ENCODE measurements at regions not wholly inside any gene's neighbourhood (a gene's known extent, or its start where the extent isn't known, plus 50 kb on each side); places are given as distances from the start of the nearest gene placed in this dataset.

DNA sequence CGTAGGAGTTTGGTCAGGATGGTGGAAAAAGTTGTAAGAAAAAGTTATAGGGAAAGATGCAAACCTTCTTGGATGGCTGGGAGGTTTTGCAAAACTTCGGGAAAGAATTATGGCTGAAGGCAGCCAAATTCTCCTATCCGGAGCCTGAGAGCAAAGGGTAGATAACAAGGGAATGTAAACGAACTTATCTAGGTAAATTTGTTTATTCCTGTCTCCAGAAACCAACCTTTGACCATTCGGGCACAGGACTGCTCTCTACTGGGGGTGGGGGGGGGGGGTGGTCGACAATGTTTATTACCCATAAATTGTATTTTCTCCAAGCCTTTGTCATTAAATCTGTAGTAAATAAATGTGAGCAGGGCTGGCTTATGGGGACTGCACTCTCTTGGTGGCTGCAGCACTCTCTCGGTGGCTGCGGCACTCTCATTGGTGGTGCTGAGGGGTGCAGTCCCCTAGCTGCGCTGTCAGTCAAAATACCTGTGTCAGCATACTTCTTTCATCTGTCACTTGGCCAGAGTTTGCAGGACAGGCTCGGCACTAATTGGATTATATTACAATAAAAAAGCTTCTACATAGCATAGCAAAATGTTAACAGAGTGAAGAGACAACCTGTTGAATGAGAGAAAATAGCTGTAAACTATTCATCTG, 827.8 kb downstream of the SH3BGRL start:
- ATAC-seq (ENCODE audit: insufficient number of reproducible peaks, low FRiP score, low read depth) (no peak), DNase-seq (ENCODE audit: low spot score) (no peak)
- H3K4me1 ChIP-seq (ENCODE audit: control insufficient read depth in 1 of 2, low read depth in 2 of 2), result no peaks in the 10 kb centered on the region
- no peak overlapping the region for H3K4me3 ChIP-seq
- no peaks in the 10 kb centered on the region for H3K27me3 ChIP-seq (replicated peaks; ENCODE audit: insufficient read depth)
- no peak for TF ChIP-seq CTCF (IDR thresholded peaks at IDR 0.05)
- H3K27ac ChIP-seq, result no peak overlapping the region
- no peaks in the 10 kb centered on the region for H3K9me3 ChIP-seq
- no peaks in the 10 kb centered on the region for H3K36me3 ChIP-seq

- no peaks in the 10 kb centered on the region for H3K36me3 ChIP-seq
- no peaks in the 10 kb centered on the region for H3K9me3 ChIP-seq
- no peak overlapping the region for H3K4me3 ChIP-seq
- DNase-seq (ENCODE audit: low spot score) (no peak), ATAC-seq (ENCODE audit: insufficient number of reproducible peaks, low FRiP score, low read depth) (no peak)
- no peaks in the 10 kb centered on the region for H3K4me1 ChIP-seq (ENCODE audit: control insufficient read depth in 1 of 2, low read depth in 2 of 2)
- H3K27me3 ChIP-seq (replicated peaks; ENCODE audit: insufficient read depth), result no peaks in the 10 kb centered on the region
- no peak for TF ChIP-seq CTCF (IDR thresholded peaks at IDR 0.05)
- no peak overlapping the region for H3K27ac ChIP-seq
Measured at GRCh38 chrX:82031250-82031649, 829.3 kb downstream of the SH3BGRL start.

- H3K9me3 ChIP-seq, result no peaks in the 10 kb centered on the region
- H3K27me3 ChIP-seq (replicated peaks; ENCODE audit: insufficient read depth), result no peaks in the 10 kb centered on the region
- H3K27ac ChIP-seq, result no peak overlapping the region
- no peaks in the 10 kb centered on the region for H3K4me1 ChIP-seq (ENCODE audit: control insufficient read depth in 1 of 2, low read depth in 2 of 2)
- TF ChIP-seq CTCF (IDR thresholded peaks at IDR 0.05), result no peak
- H3K4me3 ChIP-seq, result no peak overlapping the region
- ATAC-seq (ENCODE audit: insufficient number of reproducible peaks, low FRiP score, low read depth), result no peak
- no peak for DNase-seq (ENCODE audit: low spot score)
- no peaks in the 10 kb centered on the region for H3K36me3 ChIP-seq
Measured at GRCh38 chrX:82038793-82039192, 836.9 kb downstream of the SH3BGRL start.

DNA sequence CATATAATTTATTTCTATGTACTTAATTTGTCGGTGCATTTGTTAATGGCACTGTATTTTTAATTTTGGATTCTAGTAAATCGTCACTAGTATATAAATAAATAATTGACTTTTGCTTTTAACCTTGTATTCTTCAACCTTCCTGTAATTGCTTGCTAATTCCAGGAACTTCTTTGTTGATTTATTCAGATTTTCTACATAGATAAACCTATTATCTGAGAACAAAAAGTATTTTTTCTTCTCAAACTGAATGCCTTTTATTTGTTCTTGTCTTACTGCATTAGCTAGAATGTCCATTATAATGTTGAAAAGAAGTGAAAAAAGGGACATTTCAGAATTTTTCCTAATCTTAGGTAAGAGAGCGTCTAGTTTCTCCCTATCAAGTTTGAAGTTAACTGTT, 839.1 kb downstream of the SH3BGRL start:
- DNase-seq (ENCODE audit: low spot score) (no peak), ATAC-seq (ENCODE audit: insufficient number of reproducible peaks, low FRiP score, low read depth) (no peak)
- Histone ChIP-seq H3K4me3 (no peak overlapping the region), H3K4me1 (ENCODE audit: control insufficient read depth in 1 of 2, low read depth in 2 of 2) (no peaks in the 10 kb centered on the region), H3K9me3 (no peaks in the 10 kb centered on the region), H3K36me3 (no peaks in the 10 kb centered on the region), H3K27me3 (replicated peaks; ENCODE audit: insufficient read depth) (no peaks in the 10 kb centered on the region), H3K27ac (no peak overlapping the region)
- no peak for TF ChIP-seq CTCF (IDR thresholded peaks at IDR 0.05)

DNA sequence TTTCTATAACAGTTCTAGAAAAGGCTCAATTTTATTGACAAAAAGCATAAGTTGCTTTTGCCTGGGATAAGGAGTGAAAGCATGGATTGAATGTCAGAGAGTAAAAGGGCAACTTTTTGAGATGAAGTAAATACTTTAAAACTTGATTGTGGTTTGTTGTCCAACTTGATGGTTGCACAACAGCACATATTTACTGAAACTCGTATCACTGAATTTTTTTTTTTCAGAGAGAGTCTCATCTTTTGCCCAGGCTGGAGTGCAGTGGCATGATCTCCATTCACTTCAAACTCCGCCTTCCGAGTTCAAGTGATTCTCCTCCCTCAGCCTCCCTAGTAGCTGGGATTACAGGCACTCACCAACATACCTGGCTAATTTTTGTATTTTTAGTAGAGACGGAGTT, 856.8 kb downstream of the SH3BGRL start:
- no peaks in the 10 kb centered on the region for H3K27me3 ChIP-seq (replicated peaks; ENCODE audit: insufficient read depth)
- H3K9me3 ChIP-seq, result no peaks in the 10 kb centered on the region
- H3K4me1 ChIP-seq (ENCODE audit: control insufficient read depth in 1 of 2, low read depth in 2 of 2), result no peaks in the 10 kb centered on the region
- H3K27ac ChIP-seq, result no peak overlapping the region
- ATAC-seq (ENCODE audit: insufficient number of reproducible peaks, low FRiP score, low read depth), result no peak
- DNase-seq (ENCODE audit: low spot score), result no peak
- H3K4me3 ChIP-seq, result no peak overlapping the region
- no peaks in the 10 kb centered on the region for H3K36me3 ChIP-seq
- no peak for TF ChIP-seq CTCF (IDR thresholded peaks at IDR 0.05)

All from thoracic aorta (tissue), 2 donors.